ENCODE measurements at regions not wholly inside any gene's neighbourhood (a gene's known extent, or its start where the extent isn't known, plus 50 kb on each side); places are given as distances from the start of the nearest gene placed in this dataset.

GRCh38 chr10:88116481-88116880 is 253.1 kb downstream of the PTEN start:
- no peaks in the 10 kb centered on the region for H3K36me3 ChIP-seq
- H3K27ac ChIP-seq (replicated peaks): no peak overlapping the region
- intact Hi-C loops (cut with micrococcal nuclease): loop anchor here (10.0 kb wide), 1 partner anchor 252 kb away; the partner anchor contains the start of genes KLLN and PTEN
- TF ChIP-seq, protein P1, sequence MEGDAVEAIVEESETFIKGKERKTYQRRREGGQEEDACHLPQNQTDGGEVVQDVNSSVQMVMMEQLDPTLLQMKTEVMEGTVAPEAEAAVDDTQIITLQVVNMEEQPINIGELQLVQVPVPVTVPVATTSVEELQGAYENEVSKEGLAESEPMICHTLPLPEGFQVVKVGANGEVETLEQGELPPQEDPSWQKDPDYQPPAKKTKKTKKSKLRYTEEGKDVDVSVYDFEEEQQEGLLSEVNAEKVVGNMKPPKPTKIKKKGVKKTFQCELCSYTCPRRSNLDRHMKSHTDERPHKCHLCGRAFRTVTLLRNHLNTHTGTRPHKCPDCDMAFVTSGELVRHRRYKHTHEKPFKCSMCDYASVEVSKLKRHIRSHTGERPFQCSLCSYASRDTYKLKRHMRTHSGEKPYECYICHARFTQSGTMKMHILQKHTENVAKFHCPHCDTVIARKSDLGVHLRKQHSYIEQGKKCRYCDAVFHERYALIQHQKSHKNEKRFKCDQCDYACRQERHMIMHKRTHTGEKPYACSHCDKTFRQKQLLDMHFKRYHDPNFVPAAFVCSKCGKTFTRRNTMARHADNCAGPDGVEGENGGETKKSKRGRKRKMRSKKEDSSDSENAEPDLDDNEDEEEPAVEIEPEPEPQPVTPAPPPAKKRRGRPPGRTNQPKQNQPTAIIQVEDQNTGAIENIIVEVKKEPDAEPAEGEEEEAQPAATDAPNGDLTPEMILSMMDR (IDR thresholded peaks at IDR 0.05; ENCODE audit: borderline replicate concordance): no peak
- H3K4me3 ChIP-seq: no peak overlapping the region
- H3K4me1 ChIP-seq: peaks cover 12% of the 10 kb centered on the region
- no peaks in the 10 kb centered on the region for H3K9me3 ChIP-seq (replicated peaks)
- DNase-seq: no peak
- no peaks in the 10 kb centered on the region for H3K27me3 ChIP-seq (ENCODE audit: low read depth)

GRCh38 chr10:88116971-88117626 is 253.7 kb downstream of the PTEN start:
- Histone ChIP-seq H3K9me3 (replicated peaks) (no peaks in the 10 kb centered on the region), H3K4me1 (peaks cover 12% of the 10 kb centered on the region), H3K27ac (replicated peaks) (no peak overlapping the region), H3K36me3 (no peaks in the 10 kb centered on the region), H3K4me3 (no peak overlapping the region), H3K27me3 (ENCODE audit: low read depth) (no peaks in the 10 kb centered on the region)
- no peak for DNase-seq
- TF ChIP-seq, protein P1 (IDR thresholded peaks at IDR 0.05; ENCODE audit: borderline replicate concordance): no peak
- intact Hi-C loops (cut with micrococcal nuclease): loop anchor here (10.0 kb wide), 1 partner anchor 252 kb away; the partner anchor contains the start of genes KLLN and PTEN

- no peak for DNase-seq
- H3K4me1 ChIP-seq: peaks cover 12% of the 10 kb centered on the region
- no peaks in the 10 kb centered on the region for H3K27me3 ChIP-seq (ENCODE audit: low read depth)
- no peak overlapping the region for H3K27ac ChIP-seq (replicated peaks)
- no peak overlapping the region for H3K4me3 ChIP-seq
- H3K9me3 ChIP-seq (replicated peaks): no peaks in the 10 kb centered on the region
- TF ChIP-seq, protein P1 (IDR thresholded peaks at IDR 0.05; ENCODE audit: borderline replicate concordance): peak; percentile 24
- intact Hi-C loops (cut with micrococcal nuclease): loop anchor here (10.0 kb wide), 1 partner anchor 253 kb away; the partner anchor contains the start of genes KLLN and PTEN
- no peaks in the 10 kb centered on the region for H3K36me3 ChIP-seq
Observed at GRCh38 chr10:88117869-88118632, 254.6 kb downstream of the PTEN start.

- no peak for DNase-seq
- Histone ChIP-seq H3K4me3 (no peak overlapping the region), H3K4me1 (peaks cover 12% of the 10 kb centered on the region), H3K27me3 (ENCODE audit: low read depth) (no peaks in the 10 kb centered on the region), H3K9me3 (replicated peaks) (no peaks in the 10 kb centered on the region), H3K27ac (replicated peaks) (no peak overlapping the region), H3K36me3 (no peaks in the 10 kb centered on the region)
- TF ChIP-seq, protein P1 (IDR thresholded peaks at IDR 0.05; ENCODE audit: borderline replicate concordance): no peak
- intact Hi-C loops (cut with micrococcal nuclease): loop anchor here (10.0 kb wide), 1 partner anchor 254 kb away; the partner anchor contains the start of genes KLLN and PTEN
Observed at GRCh38 chr10:88118729-88119128, 255.3 kb downstream of the PTEN start.

DNA sequence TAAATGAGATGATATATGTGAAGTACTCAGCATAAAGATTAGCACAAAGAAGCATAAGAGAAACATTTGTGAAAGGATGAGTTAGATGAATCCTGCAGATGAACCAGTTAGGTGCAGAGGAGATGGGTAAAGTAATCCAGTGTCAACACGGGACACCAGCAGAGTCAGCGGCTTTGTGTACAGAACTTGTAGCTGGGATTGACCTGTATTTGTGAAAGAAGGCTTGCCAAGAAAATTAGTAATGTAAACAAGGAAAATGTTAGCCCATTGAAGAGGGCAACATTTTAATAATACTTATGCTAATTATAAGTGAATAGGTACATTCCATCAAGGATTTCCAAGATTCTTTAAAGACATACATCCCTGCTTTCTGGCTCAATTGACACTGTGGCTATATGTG is 255.7 kb downstream of the PTEN start:
- TF ChIP-seq, protein P1 (IDR thresholded peaks at IDR 0.05; ENCODE audit: borderline replicate concordance): no peak
- H3K4me3 ChIP-seq: no peak overlapping the region
- intact Hi-C loops (cut with micrococcal nuclease): loop anchor here (10.0 kb wide), 1 partner anchor 254 kb away; the partner anchor contains the start of genes KLLN and PTEN
- no peak for DNase-seq
- peaks cover 10% of the 10 kb centered on the region for H3K4me1 ChIP-seq
- H3K27me3 ChIP-seq (ENCODE audit: low read depth): no peaks in the 10 kb centered on the region
- no peak overlapping the region for H3K27ac ChIP-seq (replicated peaks)
- no peaks in the 10 kb centered on the region for H3K36me3 ChIP-seq
- no peaks in the 10 kb centered on the region for H3K9me3 ChIP-seq (replicated peaks)
